K562 (cell line): ENCODE measurements at regions not wholly inside any gene's neighbourhood (a gene's known extent, or its start where the extent isn't known, plus 50 kb on each side); places are given as distances from the start of the nearest gene placed in this dataset.

Experiments
- HOMEZ ChIP-seq: fragments of 250-450 bp; sonication (Bioruptor Pico); IDR thresholded peaks from 2 replicates; pipeline ENCODE4 v1.4.0; 2020; ENCODE audit warnings: mild to moderate bottlenecking, moderate library complexity
- MAZ ChIP-seq, 2 experiments: fragments of 450-650 bp in 1 of 2; sonication (generic) in 1 of 2; formaldehyde crosslinking; IDR thresholded peaks in 1 of 2; conservative IDR thresholded peaks in 1 of 2; 2 replicates each; pipeline versions ENCODE4 v1.4.0 to v1.5.0; 2020; ENCODE audit warnings: mild to moderate bottlenecking in 1 of 2, missing genetic modification reagents in 1 of 2
- TRIM24 ChIP-seq, 2 experiments: fragments of 450-650 bp; IDR thresholded peaks; 2 replicates each; pipeline ENCODE4 v1.6.1; 2016
- ZFX ChIP-seq: sonication (generic); formaldehyde crosslinking; IDR thresholded peaks from 2 replicates; pipeline ENCODE4 v1.8.0; 2022; ENCODE audit warnings: mild to moderate bottlenecking, missing genetic modification reagents, moderate library complexity

- TF ChIP-seq TRIM24 (IDR thresholded peaks at IDR 0.05) (no peak), MAZ (CRISPR knock-in tag; conservative IDR thresholded peaks at IDR 0.05 in 1 of 2, IDR thresholded peaks at IDR 0.05 in 1 of 2) (no peak), ZFX (CRISPR knock-in tag) (no peak), HOMEZ (CRISPR knock-in tag) (no peak)
Observed at GRCh38 chr4:136908122-136908521, 624.2 kb downstream of the PCDH18 start.
